ENCODE measurements at regions not wholly inside any gene's neighbourhood (a gene's known extent, or its start where the extent isn't known, plus 50 kb on each side); places are given as distances from the start of the nearest gene placed in this dataset.
A peak's percentile ranks its signal among the peaks of the same experiment; 100 is the strongest.
"Not testable (repeated sequence)": the region's sequence is repeated elsewhere in the genome, so short reads cannot be mapped to it uniquely, and the experiment has no call there.

DNA sequence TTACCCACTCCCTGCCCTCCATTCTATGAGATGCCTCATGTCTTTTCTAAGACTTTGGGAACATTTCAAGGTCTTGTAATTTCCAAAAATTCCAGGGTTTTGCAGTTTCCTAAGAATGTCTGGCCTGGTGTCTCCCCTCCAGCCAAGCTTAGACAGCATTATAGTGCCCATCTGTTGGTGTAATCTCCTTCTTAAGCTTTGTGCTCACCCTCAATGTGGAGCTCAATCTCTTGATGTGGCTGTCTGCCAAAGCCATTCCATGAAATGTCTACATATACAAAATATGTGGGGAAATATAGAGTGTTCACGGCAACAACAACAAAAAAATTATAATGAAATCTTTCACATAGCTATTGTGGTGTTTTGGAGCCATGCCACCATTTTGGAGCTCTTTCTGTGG is 558.4 kb downstream of the PIK3C3 start:
- Histone ChIP-seq H3K9me3 (no peaks in the 10 kb centered on the region), H3K27me3 (no peaks in the 10 kb centered on the region), H3K27ac (no peak overlapping the region), H3K4me1 (peaks cover 0 to 14% (median 0%) of the 10 kb centered on the region in 4 donors), H3K4me3 (no peak overlapping the region), H3K36me3 (no peaks in the 10 kb centered on the region)
- WGBS (ENCODE audit: insufficient coverage, low coverage, low lambda C conversion rate, missing lambda C conversion rate) = 86% methylated on average over 1 of the region's 1 CpG
- no peak for DNase-seq
- TF ChIP-seq POLR2A (IDR thresholded peaks at IDR 0.05) = no peak
- TF ChIP-seq, protein P1, sequence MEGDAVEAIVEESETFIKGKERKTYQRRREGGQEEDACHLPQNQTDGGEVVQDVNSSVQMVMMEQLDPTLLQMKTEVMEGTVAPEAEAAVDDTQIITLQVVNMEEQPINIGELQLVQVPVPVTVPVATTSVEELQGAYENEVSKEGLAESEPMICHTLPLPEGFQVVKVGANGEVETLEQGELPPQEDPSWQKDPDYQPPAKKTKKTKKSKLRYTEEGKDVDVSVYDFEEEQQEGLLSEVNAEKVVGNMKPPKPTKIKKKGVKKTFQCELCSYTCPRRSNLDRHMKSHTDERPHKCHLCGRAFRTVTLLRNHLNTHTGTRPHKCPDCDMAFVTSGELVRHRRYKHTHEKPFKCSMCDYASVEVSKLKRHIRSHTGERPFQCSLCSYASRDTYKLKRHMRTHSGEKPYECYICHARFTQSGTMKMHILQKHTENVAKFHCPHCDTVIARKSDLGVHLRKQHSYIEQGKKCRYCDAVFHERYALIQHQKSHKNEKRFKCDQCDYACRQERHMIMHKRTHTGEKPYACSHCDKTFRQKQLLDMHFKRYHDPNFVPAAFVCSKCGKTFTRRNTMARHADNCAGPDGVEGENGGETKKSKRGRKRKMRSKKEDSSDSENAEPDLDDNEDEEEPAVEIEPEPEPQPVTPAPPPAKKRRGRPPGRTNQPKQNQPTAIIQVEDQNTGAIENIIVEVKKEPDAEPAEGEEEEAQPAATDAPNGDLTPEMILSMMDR (IDR thresholded peaks at IDR 0.05) = no peak
- ATAC-seq = no peak
- intact Hi-C loops (cut with DNase I) = no loop called here

DNA sequence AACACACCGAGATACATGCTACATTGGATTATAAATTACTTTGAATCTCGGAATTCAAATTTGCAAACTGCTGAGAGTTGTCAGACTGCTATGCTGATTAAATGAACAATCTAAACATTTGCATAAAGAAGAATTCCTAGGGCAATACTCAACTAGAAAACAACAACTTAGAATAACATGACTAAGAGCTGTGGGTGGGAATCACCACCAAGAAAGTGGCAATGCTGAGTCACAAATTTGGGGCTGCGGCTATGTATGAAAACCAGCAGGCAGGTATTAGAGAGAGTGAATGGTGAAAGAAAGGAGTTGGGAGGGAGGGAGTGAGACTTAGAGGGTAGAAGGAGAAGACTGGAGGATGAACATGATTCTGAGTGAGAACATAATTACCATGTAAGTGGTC is 559.5 kb downstream of the PIK3C3 start:
- no peak for ATAC-seq

DNA sequence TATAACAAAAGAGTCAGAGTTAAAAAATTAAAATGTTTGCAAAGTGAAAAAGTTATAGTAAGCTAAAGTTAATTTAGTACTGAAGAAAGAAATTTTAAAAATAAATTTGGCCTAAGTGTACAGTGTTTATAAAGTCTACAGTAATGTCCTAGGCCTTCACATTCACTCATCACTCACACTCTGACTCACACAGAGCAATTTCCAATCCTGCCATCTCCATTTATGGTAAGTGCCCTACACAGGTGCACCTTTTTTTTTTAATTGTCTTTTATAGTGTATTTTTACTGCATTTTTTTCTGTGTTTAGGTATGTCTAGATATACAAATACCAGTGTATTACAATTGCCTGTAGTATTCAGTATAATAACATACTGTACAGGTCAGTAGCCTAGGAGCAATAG is 562.9 kb downstream of the PIK3C3 start:
- Histone ChIP-seq H3K27ac (no peak overlapping the region), H3K4me3 (no peak overlapping the region), H3K4me1 (peaks cover 0 to 9% (median 0%) of the 10 kb centered on the region in 4 donors), H3K27me3 (no peaks in the 10 kb centered on the region), H3K9me3 (no peaks in the 10 kb centered on the region), H3K36me3 (no peaks in the 10 kb centered on the region)
- intact Hi-C loops (cut with DNase I) = no loop called here
- TF ChIP-seq POLR2A (IDR thresholded peaks at IDR 0.05) = no peak
- TF ChIP-seq, protein P1 (IDR thresholded peaks at IDR 0.05) = no peak
- ATAC-seq (peak in 1 of 4 donors; percentile 34), DNase-seq (no peak)

More for the DNA sequence above, 559.5 kb downstream of the PIK3C3 start:
- Histone ChIP-seq H3K4me3 (no peak overlapping the region), H3K9me3 (no peaks in the 10 kb centered on the region), H3K27ac (no peak overlapping the region), H3K4me1 (peaks cover 0 to 9% (median 0%) of the 10 kb centered on the region in 4 donors), H3K27me3 (no peaks in the 10 kb centered on the region), H3K36me3 (no peaks in the 10 kb centered on the region)
- no peak for DNase-seq
- TF ChIP-seq, protein P1 (IDR thresholded peaks at IDR 0.05) = no peak
- no peak for TF ChIP-seq POLR2A (IDR thresholded peaks at IDR 0.05)
- intact Hi-C loops (cut with DNase I) = no loop called here
- WGBS (ENCODE audit: insufficient coverage, low coverage, low lambda C conversion rate, missing lambda C conversion rate) = 84% methylated on average over 2 of the region's 3 CpGs

DNA sequence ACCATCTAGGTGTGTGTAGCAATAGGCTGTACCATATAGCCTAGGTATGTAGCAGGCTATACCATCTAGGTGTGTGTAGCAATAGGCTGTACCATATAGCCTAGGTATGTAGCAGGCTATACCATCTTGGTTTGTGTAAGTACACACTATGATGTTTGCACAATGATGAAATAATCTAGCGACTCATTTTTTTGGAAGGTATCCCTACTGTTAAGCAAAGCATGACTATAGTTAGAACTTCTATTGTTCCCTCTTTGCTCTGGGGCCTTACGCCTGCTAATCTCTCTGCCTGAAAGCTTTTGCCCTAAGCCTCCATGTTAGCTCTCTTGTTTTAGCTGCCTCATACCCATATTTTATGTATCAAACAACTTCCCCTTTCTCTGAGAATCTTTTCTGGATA is 563.3 kb downstream of the PIK3C3 start:
- H3K27me3 ChIP-seq; H3K9me3 ChIP-seq; DNase-seq; ATAC-seq; H3K4me3 ChIP-seq; H3K4me1 ChIP-seq; H3K36me3 ChIP-seq; H3K27ac ChIP-seq; intact Hi-C loops (cut with DNase I): not testable (repeated sequence)
- 57% methylated on average over 2 of the region's 2 CpGs for WGBS (ENCODE audit: insufficient coverage, low coverage, low lambda C conversion rate, missing lambda C conversion rate)

DNA sequence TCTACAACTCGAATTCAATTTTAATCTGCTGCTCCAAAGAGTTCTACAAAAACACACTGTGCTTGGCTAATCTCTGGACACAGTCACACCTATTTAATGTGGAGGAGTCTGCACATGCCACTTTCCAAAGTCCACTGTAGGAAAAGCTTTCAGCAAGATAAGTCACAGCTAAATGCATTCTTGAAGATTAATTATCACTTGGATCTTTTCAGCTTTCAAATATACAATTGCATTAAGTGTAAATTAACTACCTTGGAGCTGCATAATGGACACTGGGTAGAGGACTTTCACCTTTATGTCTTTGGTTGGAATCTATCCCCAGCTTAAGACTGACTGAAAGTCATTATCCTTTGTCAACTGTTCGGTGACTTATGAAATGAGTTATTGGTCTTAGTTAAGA is 565.1 kb downstream of the PIK3C3 start:
- no peak for DNase-seq

More for the DNA sequence above, 565.1 kb downstream of the PIK3C3 start:
- H3K36me3 ChIP-seq = no peaks in the 10 kb centered on the region
- no peaks in the 10 kb centered on the region for H3K9me3 ChIP-seq
- H3K27me3 ChIP-seq = no peaks in the 10 kb centered on the region
- no peak overlapping the region for H3K4me3 ChIP-seq
- H3K4me1 ChIP-seq = peaks cover 0 to 1% (median under 1%) of the 10 kb centered on the region in 4 donors
- H3K27ac ChIP-seq = no peak overlapping the region
- 72% methylated on average over 2 of the region's 2 CpGs for WGBS (ENCODE audit: insufficient coverage, low coverage, low lambda C conversion rate, missing lambda C conversion rate)
- intact Hi-C loops (cut with DNase I) = no loop called here
- ATAC-seq = peak in 1 of 4 donors; percentile 44
- TF ChIP-seq, protein P1 (IDR thresholded peaks at IDR 0.05) = no peak
- no peak for TF ChIP-seq POLR2A (IDR thresholded peaks at IDR 0.05)
